OCI-LY1 (cell line): ENCODE measurements at regions not wholly inside any gene's neighbourhood (a gene's known extent, or its start where the extent isn't known, plus 50 kb on each side); places are given as distances from the start of the nearest gene placed in this dataset.

Experiments
- H2AFZ ChIP-seq: fragments of 200-600 bp; sonication (generic), shearing (Covaris generic); 2 replicates; pipeline ENCODE4 v1.6.0; 2014; ENCODE audit warnings: antibody characterized with exemption, mild to moderate bottlenecking, low read length
- H3F3A ChIP-seq: fragments of 200-600 bp; sonication (generic), shearing (Covaris generic); 2 replicates; pipeline ENCODE4 v1.6.0; 2014; ENCODE audit warnings: mild to moderate bottlenecking, antibody characterized with exemption, low read length, moderate library complexity; ENCODE audit not compliant: insufficient read depth
- H3K27ac ChIP-seq: fragments of 200-600 bp; sonication (generic); 2 replicates; pipeline ENCODE4 v1.5.1; 2014; ENCODE audit warnings: low read length, mixed run types, mild to moderate bottlenecking, low read depth; ENCODE audit not compliant: poor library complexity, severe bottlenecking
- H3K27me3 ChIP-seq: fragments of 200-600 bp; sonication (generic); 2 replicates; pipeline ENCODE4 v1.6.0; 2014; ENCODE audit warnings: antibody characterized with exemption, mild to moderate bottlenecking, low read length, moderate library complexity; ENCODE audit not compliant: insufficient read depth
- H3K36me3 ChIP-seq: fragments of 200-600 bp; sonication (generic); 2 replicates; pipeline ENCODE4 v1.6.1; 2014; ENCODE audit warnings: mild to moderate bottlenecking, antibody characterized with exemption, low read length, moderate library complexity, mixed read lengths; ENCODE audit not compliant: insufficient read depth
- H3K4me1 ChIP-seq: fragments of 200-600 bp; sonication (generic); 2 replicates; pipeline ENCODE4 v1.5.1; 2014; ENCODE audit warnings: mild to moderate bottlenecking, low read length, moderate library complexity; ENCODE audit not compliant: insufficient read depth, severe bottlenecking
- H3K4me2 ChIP-seq: fragments of 200-600 bp; sonication (generic), shearing (Covaris generic); 2 replicates; pipeline ENCODE4 v1.6.1; 2014; ENCODE audit warnings: low read length
- H3K4me3 ChIP-seq: fragments of 200-600 bp; sonication (generic); 2 replicates; pipeline ENCODE4 v1.5.1; 2014; ENCODE audit warnings: low read length, low read depth, mild to moderate bottlenecking, mixed read lengths; ENCODE audit not compliant: poor library complexity, severe bottlenecking
- H3K79me2 ChIP-seq: fragments of 200-600 bp; shearing (Covaris generic); 2 replicates; pipeline ENCODE4 v1.6.1; 2016; ENCODE audit warnings: mixed run types, low read length, mixed read lengths; ENCODE audit not compliant: insufficient read depth
- H3K9ac ChIP-seq: fragments of 200-600 bp; sonication (generic), shearing (Covaris generic); 2 replicates; pipeline ENCODE4 v1.6.1; 2014; ENCODE audit warnings: mild to moderate bottlenecking, low read length, mixed read lengths
- H3K9me2 ChIP-seq: fragments of 200-600 bp; sonication (generic), shearing (Covaris generic); 2 replicates; pipeline ENCODE4 v1.6.1; 2014; ENCODE audit warnings: low read depth, mild to moderate bottlenecking, low read length, mixed read lengths
- H3K9me3 ChIP-seq: fragments of 200-600 bp; shearing (Covaris generic); 2 replicates; pipeline ENCODE4 v1.6.1; 2014; ENCODE audit warnings: low read length, mixed read lengths
- H4K20me1 ChIP-seq: fragments of 200-600 bp; sonication (generic), shearing (Covaris generic); 2 replicates; pipeline ENCODE4 v1.6.0; 2016; ENCODE audit warnings: mild to moderate bottlenecking, low read length; ENCODE audit not compliant: insufficient read depth
- CTCF ChIP-seq: fragments of 200-600 bp; sonication (generic), shearing (Covaris generic); IDR thresholded peaks from 2 replicates; pipeline ENCODE4 v1.5.1; 2017; ENCODE audit warnings: mild to moderate bottlenecking, antibody characterized with exemption, low read length, moderate library complexity, mixed read lengths
- EZH2 ChIP-seq: fragments of 200-600 bp; sonication (generic), shearing (Covaris generic); IDR thresholded peaks from 2 replicates; pipeline ENCODE4 v1.8.0; 2017; ENCODE audit warnings: borderline replicate concordance, mixed run types, mild to moderate bottlenecking, antibody characterized with exemption, low read length, moderate library complexity, mixed read lengths

GRCh38 chr4:152206185-152206584, 329.7 kb downstream of the FBXW7 start:
- no peaks in the 10 kb centered on the region for H3K9me2 ChIP-seq
- TF ChIP-seq EZH2 (no peak), CTCF (no peak)
- no peak overlapping the region for H3K4me3 ChIP-seq
- no peaks in the 10 kb centered on the region for H4K20me1 ChIP-seq
- H3K79me2 ChIP-seq = no peaks in the 10 kb centered on the region
- H3K9ac ChIP-seq = no peak overlapping the region
- no peaks in the 10 kb centered on the region for H3F3A ChIP-seq
- no peaks in the 10 kb centered on the region for H3K9me3 ChIP-seq
- peaks cover 13% of the 10 kb centered on the region for H3K27me3 ChIP-seq
- no peaks in the 10 kb centered on the region for H3K36me3 ChIP-seq
- H2AFZ ChIP-seq = no peak overlapping the region
- no peak overlapping the region for H3K4me2 ChIP-seq
- H3K27ac ChIP-seq = no peak overlapping the region
- no peaks in the 10 kb centered on the region for H3K4me1 ChIP-seq

- Histone ChIP-seq H3K4me2 (no peak overlapping the region), H3K9me2 (no peaks in the 10 kb centered on the region), H2AFZ (no peak overlapping the region), H3K27me3 (peaks cover 11% of the 10 kb centered on the region), H3K4me1 (no peaks in the 10 kb centered on the region), H3K4me3 (no peak overlapping the region), H3K9me3 (no peaks in the 10 kb centered on the region), H3K36me3 (no peaks in the 10 kb centered on the region), H3K79me2 (no peaks in the 10 kb centered on the region), H3K9ac (no peak overlapping the region), H4K20me1 (no peaks in the 10 kb centered on the region), H3K27ac (no peak overlapping the region), H3F3A (no peaks in the 10 kb centered on the region)
- no peak for TF ChIP-seq CTCF
- TF ChIP-seq EZH2 = no peak
Observed at GRCh38 chr4:152202415-152202814, 333.5 kb downstream of the FBXW7 start.

GRCh38 chr4:152200511-152201333, 335.2 kb downstream of the FBXW7 start:
- H3K4me3 ChIP-seq = no peak overlapping the region
- H3K36me3 ChIP-seq = no peaks in the 10 kb centered on the region
- no peaks in the 10 kb centered on the region for H3K4me1 ChIP-seq
- TF ChIP-seq EZH2 (no peak), CTCF (no peak)
- no peaks in the 10 kb centered on the region for H3K79me2 ChIP-seq
- H3F3A ChIP-seq = no peaks in the 10 kb centered on the region
- H4K20me1 ChIP-seq = no peaks in the 10 kb centered on the region
- H3K9me2 ChIP-seq = no peaks in the 10 kb centered on the region
- no peak overlapping the region for H2AFZ ChIP-seq
- H3K9me3 ChIP-seq = no peaks in the 10 kb centered on the region
- H3K27me3 ChIP-seq = peaks cover 11% of the 10 kb centered on the region
- no peak overlapping the region for H3K27ac ChIP-seq
- no peak overlapping the region for H3K9ac ChIP-seq
- H3K4me2 ChIP-seq = no peak overlapping the region
